ENCODE measurements at regions not wholly inside any gene's neighbourhood (a gene's known extent, or its start where the extent isn't known, plus 50 kb on each side); places are given as distances from the start of the nearest gene placed in this dataset.

DNA sequence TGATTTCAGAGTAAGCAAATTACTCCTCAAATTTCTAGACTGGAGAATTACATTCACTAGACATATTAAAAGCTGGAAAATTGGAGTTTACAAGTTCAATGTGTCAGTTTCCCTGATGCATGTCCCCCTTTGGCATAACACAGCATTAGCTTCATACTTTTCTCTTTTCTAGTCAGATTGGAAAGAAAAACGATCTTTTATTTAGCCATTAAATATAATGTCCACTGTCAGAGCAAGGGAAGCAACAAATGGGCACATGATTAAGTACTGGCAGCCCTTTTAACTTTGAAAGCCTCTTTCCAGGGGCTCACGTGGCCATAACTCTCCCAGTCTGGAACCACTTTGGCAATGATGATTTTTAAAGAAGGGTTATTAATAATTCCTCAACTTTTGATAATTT, 203.3 kb downstream of the KCNN2 start:
- no peaks in the 10 kb centered on the region for H3K36me3 ChIP-seq (ENCODE audit: low read depth)

DNA sequence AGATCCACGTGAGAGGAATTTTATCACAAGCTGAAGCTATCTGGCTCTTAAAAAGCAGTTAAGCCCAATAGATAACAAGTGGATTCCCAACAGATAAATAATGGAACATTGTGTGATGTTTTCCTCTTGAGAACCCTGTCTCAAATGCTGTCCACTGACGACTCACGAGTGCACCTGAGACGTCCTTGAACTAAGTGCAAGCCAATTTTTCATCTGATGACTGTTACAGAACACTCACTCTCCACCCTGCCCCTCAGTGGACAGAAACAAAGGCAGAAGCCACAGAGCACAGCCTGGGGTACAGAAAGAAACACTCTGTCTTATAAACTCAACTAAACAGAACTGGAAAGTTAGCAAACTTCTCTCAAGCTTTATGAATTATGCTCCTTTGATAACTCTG, 199.5 kb downstream of the KCNN2 start:
- TF ChIP-seq, protein P1, sequence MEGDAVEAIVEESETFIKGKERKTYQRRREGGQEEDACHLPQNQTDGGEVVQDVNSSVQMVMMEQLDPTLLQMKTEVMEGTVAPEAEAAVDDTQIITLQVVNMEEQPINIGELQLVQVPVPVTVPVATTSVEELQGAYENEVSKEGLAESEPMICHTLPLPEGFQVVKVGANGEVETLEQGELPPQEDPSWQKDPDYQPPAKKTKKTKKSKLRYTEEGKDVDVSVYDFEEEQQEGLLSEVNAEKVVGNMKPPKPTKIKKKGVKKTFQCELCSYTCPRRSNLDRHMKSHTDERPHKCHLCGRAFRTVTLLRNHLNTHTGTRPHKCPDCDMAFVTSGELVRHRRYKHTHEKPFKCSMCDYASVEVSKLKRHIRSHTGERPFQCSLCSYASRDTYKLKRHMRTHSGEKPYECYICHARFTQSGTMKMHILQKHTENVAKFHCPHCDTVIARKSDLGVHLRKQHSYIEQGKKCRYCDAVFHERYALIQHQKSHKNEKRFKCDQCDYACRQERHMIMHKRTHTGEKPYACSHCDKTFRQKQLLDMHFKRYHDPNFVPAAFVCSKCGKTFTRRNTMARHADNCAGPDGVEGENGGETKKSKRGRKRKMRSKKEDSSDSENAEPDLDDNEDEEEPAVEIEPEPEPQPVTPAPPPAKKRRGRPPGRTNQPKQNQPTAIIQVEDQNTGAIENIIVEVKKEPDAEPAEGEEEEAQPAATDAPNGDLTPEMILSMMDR (IDR thresholded peaks at IDR 0.05) = no peak
- no peak for DNase-seq
- intact Hi-C loops (cut with DNase I, micrococcal nuclease) = no loop called here
- Histone ChIP-seq H3K4me3 (no peak overlapping the region), H3K9me3 (no peaks in the 10 kb centered on the region), H3K36me3 (ENCODE audit: low read depth) (no peaks in the 10 kb centered on the region), H3K4me1 (ENCODE audit: low read depth) (no peaks in the 10 kb centered on the region)
- no peak for ATAC-seq

More for the DNA sequence above, 203.3 kb downstream of the KCNN2 start:
- peaks cover 3% of the 10 kb centered on the region for H3K9me3 ChIP-seq
- intact Hi-C loops (cut with DNase I, micrococcal nuclease) = no loop called here
- no peaks in the 10 kb centered on the region for H3K4me1 ChIP-seq (ENCODE audit: low read depth)
- ATAC-seq = no peak
- no peak for DNase-seq
- TF ChIP-seq, protein P1 (IDR thresholded peaks at IDR 0.05) = no peak
- no peak overlapping the region for H3K4me3 ChIP-seq

Measured in mucosa of descending colon (tissue), 3 donors.